KMS-11 (cell line): ENCODE measurements at regions not wholly inside any gene's neighbourhood (a gene's known extent, or its start where the extent isn't known, plus 50 kb on each side); places are given as distances from the start of the nearest gene placed in this dataset.

Experiments used
- H2AFZ ChIP-seq: fragments of 200-600 bp; sonication (generic); 2 replicates; pipeline ENCODE4 v1.6.1; 2016; ENCODE audit warnings: antibody characterized with exemption, mixed run types, low read depth
- H3K27ac ChIP-seq: fragments of 200-600 bp; sonication (generic); 2 replicates; pipeline ENCODE4 v1.6.1; 2016; ENCODE audit warnings: mild to moderate bottlenecking, mixed run types
- H3K27me3 ChIP-seq: fragments of 200-600 bp; sonication (generic); 2 replicates; pipeline ENCODE4 v1.6.1; 2017; ENCODE audit warnings: mild to moderate bottlenecking, low read depth, mixed run types, moderate library complexity; ENCODE audit not compliant: insufficient read depth
- H3K36me3 ChIP-seq: fragments of 200-600 bp; sonication (generic); 2 replicates; pipeline ENCODE4 v1.6.1; 2017; ENCODE audit warnings: mild to moderate bottlenecking, mixed run types; ENCODE audit not compliant: insufficient read depth
- H3K4me1 ChIP-seq: fragments of 200-600 bp; sonication (generic); 2 replicates; pipeline ENCODE4 v1.6.1; 2016; ENCODE audit warnings: mild to moderate bottlenecking, low read depth, mixed run types; ENCODE audit not compliant: poor library complexity, severe bottlenecking
- H3K4me2 ChIP-seq: fragments of 200-600 bp; sonication (generic); 2 replicates; pipeline ENCODE4 v1.7.0; 2016; ENCODE audit warnings: mild to moderate bottlenecking, mixed run types
- H3K4me3 ChIP-seq: fragments of 200-600 bp; sonication (generic); IDR thresholded peaks from 2 replicates; pipeline ENCODE4 v1.6.1; 2017; ENCODE audit warnings: low read depth, low read length, mixed read lengths; ENCODE audit not compliant: insufficient read depth
- H3K79me2 ChIP-seq: fragments of 200-600 bp; sonication (generic); 2 replicates; pipeline ENCODE4 v1.6.1; 2016; ENCODE audit warnings: low read depth, mixed run types; ENCODE audit not compliant: insufficient read depth
- H3K9ac ChIP-seq: fragments of 200-600 bp; sonication (generic); 2 replicates; pipeline ENCODE4 v1.6.1; 2016; ENCODE audit warnings: mild to moderate bottlenecking, mixed run types
- H4K20me1 ChIP-seq: fragments of 200-600 bp; sonication (generic); 2 replicates; pipeline ENCODE4 v1.6.1; 2016; ENCODE audit warnings: mild to moderate bottlenecking, mixed run types; ENCODE audit not compliant: insufficient read depth
- CTCF ChIP-seq: fragments of 200-600 bp; sonication (generic); conservative IDR thresholded peaks from 2 replicates; pipeline ENCODE4 v1.6.1; 2017; ENCODE audit warnings: low read depth, mild to moderate bottlenecking, antibody characterized with exemption, low read length, moderate library complexity, mixed read lengths

- Histone ChIP-seq H3K36me3 (no peaks in the 10 kb centered on the region), H3K27me3 (no peaks in the 10 kb centered on the region), H3K27ac (no peak overlapping the region), H3K79me2 (no peaks in the 10 kb centered on the region), H3K4me1 (peaks cover 30% of the 10 kb centered on the region), H4K20me1 (no peaks in the 10 kb centered on the region), H2AFZ (no peak overlapping the region), H3K9ac (no peak overlapping the region), H3K4me2 (no peak overlapping the region), H3K4me3 (no peak overlapping the region)
- TF ChIP-seq CTCF: no peak
Measured at GRCh38 chr3:66142079-66142478, 78.7 kb upstream of the SLC25A26 start.

- TF ChIP-seq CTCF: no peak
- H3K9ac ChIP-seq: no peak overlapping the region; the same call in 1 of the 2 replicates
- peak overlapping the region; percentile 76 for H3K4me2 ChIP-seq
- no peak overlapping the region for H2AFZ ChIP-seq
- H4K20me1 ChIP-seq: no peaks in the 10 kb centered on the region
- H3K79me2 ChIP-seq: no peaks in the 10 kb centered on the region
- no peak overlapping the region for H3K4me3 ChIP-seq
- no peaks in the 10 kb centered on the region for H3K36me3 ChIP-seq
- no peaks in the 10 kb centered on the region for H3K27me3 ChIP-seq
- peaks cover 30% of the 10 kb centered on the region for H3K4me1 ChIP-seq
- H3K27ac ChIP-seq: peak overlapping the region; percentile 51
Measured at GRCh38 chr3:66140743-66141372, 79.9 kb upstream of the SLC25A26 start.

GRCh38 chr3:66140106-66140505 is 80.7 kb upstream of the SLC25A26 start:
- Histone ChIP-seq H3K27me3 (no peaks in the 10 kb centered on the region), H3K4me3 (no peak overlapping the region), H3K9ac (no peak overlapping the region), H3K27ac (no peak overlapping the region), H3K36me3 (no peaks in the 10 kb centered on the region), H3K4me2 (peak overlapping the region; percentile 76), H3K4me1 (peaks cover 30% of the 10 kb centered on the region), H3K79me2 (no peaks in the 10 kb centered on the region), H2AFZ (no peak overlapping the region), H4K20me1 (no peaks in the 10 kb centered on the region)
- TF ChIP-seq CTCF: no peak

GRCh38 chr3:66139415-66139814 is 81.4 kb upstream of the SLC25A26 start:
- Histone ChIP-seq H3K27me3 (no peaks in the 10 kb centered on the region), H3K4me3 (no peak overlapping the region), H3K4me1 (peaks cover 30% of the 10 kb centered on the region), H3K9ac (no peak overlapping the region), H2AFZ (no peak overlapping the region), H4K20me1 (no peaks in the 10 kb centered on the region), H3K36me3 (no peaks in the 10 kb centered on the region), H3K27ac (no peak overlapping the region), H3K4me2 (no peak overlapping the region), H3K79me2 (no peaks in the 10 kb centered on the region)
- no peak for TF ChIP-seq CTCF
